ENCODE measurements at regions not wholly inside any gene's neighbourhood (a gene's known extent, or its start where the extent isn't known, plus 50 kb on each side); places are given as distances from the start of the nearest gene placed in this dataset.

- H3K27me3 Mint-ChIP-seq (ENCODE audit: insufficient read depth, low read depth), result no peaks in the 10 kb centered on the region
- H3K27me3 ChIP-seq, result no peaks in the 10 kb centered on the region
- H3K4me1 ChIP-seq, result no peaks in the 10 kb centered on the region
- H3F3A ChIP-seq (ENCODE audit: low read depth), result no peaks in the 10 kb centered on the region
- H3K4me1 Mint-ChIP-seq, result peaks cover 9% of the 10 kb centered on the region
- DNase-seq (ENCODE audit: low spot score), result no peak
- no peaks in the 10 kb centered on the region for H3K9me3 Mint-ChIP-seq
- no peaks in the 10 kb centered on the region for H3K36me3 Mint-ChIP-seq
- no peaks in the 10 kb centered on the region for H3K9me3 ChIP-seq (ENCODE audit: low read depth)
- H3K27ac ChIP-seq, result no peak overlapping the region
- no peaks in the 10 kb centered on the region for H3K79me2 ChIP-seq (ENCODE audit: low read depth)
- H3K27ac Mint-ChIP-seq, result no peak overlapping the region
- no peaks in the 10 kb centered on the region for H3K36me3 ChIP-seq
- no peak overlapping the region for H3K4me2 ChIP-seq
- TF ChIP-seq, protein P1, sequence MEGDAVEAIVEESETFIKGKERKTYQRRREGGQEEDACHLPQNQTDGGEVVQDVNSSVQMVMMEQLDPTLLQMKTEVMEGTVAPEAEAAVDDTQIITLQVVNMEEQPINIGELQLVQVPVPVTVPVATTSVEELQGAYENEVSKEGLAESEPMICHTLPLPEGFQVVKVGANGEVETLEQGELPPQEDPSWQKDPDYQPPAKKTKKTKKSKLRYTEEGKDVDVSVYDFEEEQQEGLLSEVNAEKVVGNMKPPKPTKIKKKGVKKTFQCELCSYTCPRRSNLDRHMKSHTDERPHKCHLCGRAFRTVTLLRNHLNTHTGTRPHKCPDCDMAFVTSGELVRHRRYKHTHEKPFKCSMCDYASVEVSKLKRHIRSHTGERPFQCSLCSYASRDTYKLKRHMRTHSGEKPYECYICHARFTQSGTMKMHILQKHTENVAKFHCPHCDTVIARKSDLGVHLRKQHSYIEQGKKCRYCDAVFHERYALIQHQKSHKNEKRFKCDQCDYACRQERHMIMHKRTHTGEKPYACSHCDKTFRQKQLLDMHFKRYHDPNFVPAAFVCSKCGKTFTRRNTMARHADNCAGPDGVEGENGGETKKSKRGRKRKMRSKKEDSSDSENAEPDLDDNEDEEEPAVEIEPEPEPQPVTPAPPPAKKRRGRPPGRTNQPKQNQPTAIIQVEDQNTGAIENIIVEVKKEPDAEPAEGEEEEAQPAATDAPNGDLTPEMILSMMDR (IDR thresholded peaks at IDR 0.05), result no peak
- TF ChIP-seq EZH2phosphoT487 (IDR thresholded peaks at IDR 0.05), result no peak
- no peak for TF ChIP-seq EZH2 (IDR thresholded peaks at IDR 0.05)
- no peak overlapping the region for H3K4me3 ChIP-seq
- no peak overlapping the region for H2AFZ ChIP-seq (replicated peaks)
- H3K9ac ChIP-seq, result no peak overlapping the region
- H3K4me3 Mint-ChIP-seq, result no peak overlapping the region
- H4K20me1 ChIP-seq (ENCODE audit: low read depth), result no peaks in the 10 kb centered on the region
Measured at GRCh38 chr4:173747537-173748257, 217.7 kb upstream of the HAND2 start.

DNA sequence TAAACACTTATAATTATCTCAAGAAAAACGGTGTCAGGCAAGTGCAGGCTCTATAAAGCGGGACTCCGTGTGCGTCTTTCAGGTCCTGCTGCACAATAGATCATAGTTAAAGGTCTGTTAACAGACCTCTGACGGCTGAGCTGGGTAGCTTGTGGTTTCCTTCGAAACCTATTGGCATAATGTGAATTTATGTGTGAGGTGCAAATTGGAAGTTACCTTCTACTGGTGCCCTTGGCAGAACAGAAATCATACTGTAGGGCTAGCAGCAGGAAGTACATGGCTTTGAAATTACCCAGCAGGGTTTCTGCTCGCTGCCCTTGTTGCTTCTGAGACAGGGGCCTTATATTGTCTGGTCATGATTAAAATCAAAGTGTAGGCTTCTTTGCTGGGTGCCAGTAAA is 216.4 kb upstream of the HAND2 start:
- Mint-ChIP-seq H3K27ac (no peak overlapping the region), H3K4me3 (no peak overlapping the region), H3K36me3 (no peaks in the 10 kb centered on the region), H3K4me1 (peaks cover 9% of the 10 kb centered on the region), H3K27me3 (ENCODE audit: insufficient read depth, low read depth) (no peaks in the 10 kb centered on the region), H3K9me3 (no peaks in the 10 kb centered on the region)
- Histone ChIP-seq H2AFZ (replicated peaks) (no peak overlapping the region), H3F3A (ENCODE audit: low read depth) (no peaks in the 10 kb centered on the region), H4K20me1 (ENCODE audit: low read depth) (no peaks in the 10 kb centered on the region), H3K4me3 (no peak overlapping the region), H3K27ac (no peak overlapping the region), H3K36me3 (no peaks in the 10 kb centered on the region), H3K79me2 (ENCODE audit: low read depth) (no peaks in the 10 kb centered on the region), H3K9ac (no peak overlapping the region), H3K4me2 (no peak overlapping the region), H3K4me1 (no peaks in the 10 kb centered on the region), H3K9me3 (ENCODE audit: low read depth) (no peaks in the 10 kb centered on the region), H3K27me3 (no peaks in the 10 kb centered on the region)
- TF ChIP-seq EZH2 (IDR thresholded peaks at IDR 0.05) (no peak), EZH2phosphoT487 (IDR thresholded peaks at IDR 0.05) (no peak)
- TF ChIP-seq, protein P1 (IDR thresholded peaks at IDR 0.05), result no peak
- DNase-seq (ENCODE audit: low spot score), result no peak

DNA sequence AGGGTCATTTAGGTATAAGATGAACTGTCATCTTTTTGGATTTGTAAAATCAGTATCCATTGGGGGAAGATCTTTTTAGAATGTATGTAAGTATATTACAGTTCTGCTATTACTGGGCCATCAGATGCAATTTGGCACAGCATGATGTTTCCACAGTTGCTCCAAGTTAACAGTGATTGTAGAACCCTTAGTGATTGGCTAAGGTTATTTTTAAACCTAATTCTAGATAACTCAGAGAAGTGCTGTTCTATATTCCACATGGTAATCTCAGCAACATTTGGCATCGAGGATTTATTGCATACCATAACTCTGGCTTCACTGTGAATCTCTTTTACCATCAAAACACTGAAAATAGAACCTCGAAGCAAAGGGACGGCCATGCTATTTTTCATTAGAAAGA is 215.7 kb upstream of the HAND2 start:
- H3K4me3 Mint-ChIP-seq, result no peak overlapping the region
- Histone ChIP-seq H2AFZ (replicated peaks) (no peak overlapping the region), H3K4me1 (no peaks in the 10 kb centered on the region), H3K27me3 (no peaks in the 10 kb centered on the region), H3K4me2 (no peak overlapping the region), H3K9ac (no peak overlapping the region), H3K9me3 (ENCODE audit: low read depth) (no peaks in the 10 kb centered on the region), H3K4me3 (no peak overlapping the region), H3K27ac (no peak overlapping the region), H3F3A (ENCODE audit: low read depth) (no peaks in the 10 kb centered on the region), H3K36me3 (no peaks in the 10 kb centered on the region), H3K79me2 (ENCODE audit: low read depth) (no peaks in the 10 kb centered on the region), H4K20me1 (ENCODE audit: low read depth) (no peaks in the 10 kb centered on the region)
- H3K27me3 Mint-ChIP-seq (ENCODE audit: insufficient read depth, low read depth), result no peaks in the 10 kb centered on the region
- H3K36me3 Mint-ChIP-seq, result no peaks in the 10 kb centered on the region
- peaks cover 9% of the 10 kb centered on the region for H3K4me1 Mint-ChIP-seq
- TF ChIP-seq EZH2 (IDR thresholded peaks at IDR 0.05), result no peak
- no peak for TF ChIP-seq EZH2phosphoT487 (IDR thresholded peaks at IDR 0.05)
- TF ChIP-seq, protein P1 (IDR thresholded peaks at IDR 0.05), result no peak
- H3K9me3 Mint-ChIP-seq, result no peaks in the 10 kb centered on the region
- no peak overlapping the region for H3K27ac Mint-ChIP-seq
- DNase-seq (ENCODE audit: low spot score), result no peak
